DMS153 treated with DMSO at 0.1 percent for 48 hours (cell line): ENCODE measurements at regions not wholly inside any gene's neighbourhood (a gene's known extent, or its start where the extent isn't known, plus 50 kb on each side); places are given as distances from the start of the nearest gene placed in this dataset.
"Not testable (repeated sequence)": the region's sequence is repeated elsewhere in the genome, so short reads cannot be mapped to it uniquely, and the experiment has no call there.

Experiments
- DNase-seq: peaks from one replicate; lab custom pipeline; 2025; ENCODE audit not compliant: unreplicated experiment; lab: John Stamatoyannopoulos, UW

- no peak for DNase-seq
Measured at GRCh38 chr6:3529232-3529631, 72.4 kb upstream of the SLC22A23 start.

DNA sequence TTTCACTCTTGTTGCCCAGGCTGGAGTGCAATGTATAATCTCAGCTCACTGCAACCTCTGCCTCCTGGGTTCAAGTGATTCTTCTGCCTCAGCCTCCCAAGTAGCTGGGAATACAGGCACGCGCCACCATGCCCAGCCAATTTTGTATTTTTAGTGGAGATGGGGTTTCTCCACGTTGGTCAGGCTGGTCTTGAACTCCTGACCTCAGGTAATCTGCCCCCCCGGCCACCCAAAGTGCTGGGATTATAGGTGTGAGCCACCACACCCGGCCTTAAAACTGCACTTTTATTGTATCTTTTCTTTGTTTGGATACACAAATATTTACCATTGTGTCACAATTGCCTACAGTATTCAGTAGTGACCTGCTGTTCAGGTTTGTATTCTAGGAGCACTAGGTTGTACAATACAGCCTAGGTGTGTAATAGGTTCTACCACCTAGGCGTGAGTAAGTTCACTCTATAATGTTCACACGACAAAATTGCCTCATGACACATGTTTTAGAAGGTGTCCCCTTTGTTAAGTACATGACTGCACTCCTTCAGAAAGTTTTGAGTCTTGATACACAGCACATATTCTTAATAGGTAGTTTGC, 71.3 kb upstream of the SLC22A23 start:
- DNase-seq = not testable (repeated sequence)

DNA sequence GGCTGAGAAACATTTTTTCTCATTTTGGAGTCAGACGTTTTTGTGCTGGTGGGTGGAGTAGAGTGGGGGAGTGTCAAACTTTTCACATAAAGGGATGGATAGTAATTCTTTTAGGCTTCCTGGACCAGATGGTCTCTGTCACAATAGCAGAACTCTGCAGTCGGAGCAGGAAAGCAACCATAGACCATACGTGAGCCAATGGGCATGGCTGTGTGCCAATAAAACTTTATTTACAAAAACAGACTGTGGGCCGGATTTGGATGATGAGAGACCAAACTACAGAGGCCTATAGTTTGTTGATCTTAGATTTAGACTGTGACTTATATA, 70.8 kb upstream of the SLC22A23 start:
- no peak for DNase-seq

- no peak for DNase-seq
Measured at GRCh38 chr6:3526962-3527650, 70.3 kb upstream of the SLC22A23 start.

- DNase-seq = no peak
Measured at GRCh38 chr6:3525915-3526314, 69.1 kb upstream of the SLC22A23 start.

DNA sequence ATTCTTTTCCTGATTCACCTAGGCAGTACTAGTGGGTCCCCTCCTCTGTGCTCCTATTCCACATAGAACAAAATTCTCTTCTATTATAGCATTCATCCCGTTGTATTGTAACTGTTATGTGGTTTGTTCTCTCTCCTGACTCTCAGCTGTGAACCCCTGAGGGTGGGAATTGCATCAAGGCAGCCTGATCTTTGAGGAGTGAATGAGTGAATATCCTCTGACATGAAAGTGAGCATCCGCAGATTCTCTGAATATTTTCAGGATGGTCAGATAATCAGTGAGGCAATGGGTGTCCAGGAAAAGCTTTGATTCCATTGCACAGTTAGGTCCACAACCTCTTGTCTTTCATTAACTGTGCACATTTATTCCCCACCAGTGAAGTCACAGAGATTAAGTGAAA, 67.6 kb upstream of the SLC22A23 start:
- no peak for DNase-seq

- DNase-seq = no peak
Measured at GRCh38 chr6:3523966-3524365, 67.1 kb upstream of the SLC22A23 start.

DNA sequence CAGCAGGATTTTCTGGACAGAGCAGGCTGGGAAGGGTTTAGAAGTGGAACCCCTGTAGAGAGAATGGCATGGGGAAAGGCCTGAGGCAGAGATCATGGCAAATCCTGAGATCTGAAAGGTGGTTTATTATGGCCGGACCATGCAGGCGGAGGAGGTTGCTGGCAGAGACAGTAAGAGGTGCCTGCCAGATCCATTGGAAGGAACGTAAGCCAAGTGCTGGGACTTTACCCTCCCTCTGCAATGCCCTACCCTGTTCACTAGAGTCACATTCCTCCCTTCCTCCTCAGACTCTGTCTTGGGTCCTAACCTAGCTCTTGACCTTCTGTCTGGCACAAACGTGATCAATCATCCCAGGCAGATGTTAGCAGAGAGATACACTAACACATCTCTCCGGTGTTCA, 66.4 kb upstream of the SLC22A23 start:
- no peak for DNase-seq

DNA sequence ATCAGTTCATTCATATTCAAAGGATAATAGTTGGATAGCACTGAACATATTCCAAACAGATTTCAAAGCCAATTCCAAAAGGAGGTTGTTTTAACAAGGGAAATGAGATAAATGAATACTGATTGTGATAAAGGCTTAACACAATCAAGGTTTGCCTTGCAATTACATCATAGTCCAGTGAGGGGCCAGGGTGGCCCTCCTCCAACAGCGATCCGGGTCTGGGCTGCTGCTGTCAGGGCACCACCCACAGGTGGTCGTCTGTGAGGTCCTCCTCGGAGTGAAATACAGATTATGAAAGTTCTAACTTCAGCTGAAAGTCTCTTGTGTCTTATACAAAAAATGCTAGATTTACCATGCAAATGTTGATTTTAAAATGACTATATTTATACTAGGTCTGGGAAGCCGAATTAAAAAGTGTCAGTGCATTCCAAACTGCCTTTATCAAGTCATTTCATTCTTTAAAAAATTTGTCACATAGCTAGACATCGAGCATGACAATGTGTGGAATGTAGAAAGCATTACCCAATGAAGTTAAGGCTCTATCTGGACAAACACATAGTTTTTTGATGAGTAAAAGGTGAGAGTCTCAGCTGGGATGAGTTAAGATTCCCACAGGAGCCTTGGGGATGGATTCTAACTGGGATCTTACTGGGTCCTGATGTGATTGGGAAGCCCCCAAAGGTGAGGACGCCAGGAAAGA, 65.9 kb upstream of the SLC22A23 start:
- DNase-seq = no peak

GRCh38 chr6:3520281-3521230, 63.7 kb upstream of the SLC22A23 start:
- no peak for DNase-seq

GRCh38 chr6:3518356-3519190, 61.7 kb upstream of the SLC22A23 start:
- DNase-seq = no peak

GRCh38 chr6:3517350-3517749, 60.5 kb upstream of the SLC22A23 start:
- no peak for DNase-seq

- DNase-seq = no peak
Measured at GRCh38 chr6:3516092-3516491, 59.2 kb upstream of the SLC22A23 start.

DNA sequence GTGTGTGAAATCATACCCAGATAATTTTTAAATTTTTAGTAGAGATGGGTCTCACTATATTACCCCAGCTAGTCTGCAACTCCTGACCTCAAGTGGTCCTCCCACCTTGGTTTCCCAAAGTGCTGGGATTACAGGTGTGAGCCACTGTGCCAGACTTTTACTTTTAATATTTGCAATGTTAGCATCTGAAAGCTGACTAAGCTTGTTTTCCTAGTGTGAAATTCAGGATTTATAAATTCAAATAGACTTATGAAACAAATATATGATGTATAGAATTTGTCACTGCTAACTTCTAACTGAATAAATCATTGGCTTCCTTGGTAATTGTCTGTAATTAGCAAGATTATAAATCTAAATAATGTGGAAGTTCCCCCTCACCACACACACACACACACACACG, 58.8 kb upstream of the SLC22A23 start:
- DNase-seq = no peak

- DNase-seq = no peak
Measured at GRCh38 chr6:3513416-3513815, 56.6 kb upstream of the SLC22A23 start.

DNA sequence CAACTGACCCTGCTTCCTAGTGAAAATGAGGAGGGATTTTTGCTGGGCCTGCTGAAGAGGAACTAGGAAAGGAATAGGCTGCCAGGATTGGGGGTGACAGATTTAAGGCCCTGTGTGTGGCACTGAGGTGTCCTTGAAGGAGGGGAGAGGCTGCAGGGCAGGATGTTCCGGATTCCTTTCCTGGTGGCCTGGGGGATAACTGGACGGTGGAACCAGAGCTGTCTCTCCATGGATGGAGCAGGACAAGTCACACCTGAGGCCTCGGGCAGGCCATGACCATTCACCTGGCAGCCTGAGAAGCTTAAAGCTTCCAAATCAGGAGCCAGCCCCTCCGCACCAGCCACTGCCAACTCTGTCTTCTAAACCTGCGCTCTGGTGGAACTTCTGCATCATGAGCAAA, 56.0 kb upstream of the SLC22A23 start:
- DNase-seq = no peak

DNA sequence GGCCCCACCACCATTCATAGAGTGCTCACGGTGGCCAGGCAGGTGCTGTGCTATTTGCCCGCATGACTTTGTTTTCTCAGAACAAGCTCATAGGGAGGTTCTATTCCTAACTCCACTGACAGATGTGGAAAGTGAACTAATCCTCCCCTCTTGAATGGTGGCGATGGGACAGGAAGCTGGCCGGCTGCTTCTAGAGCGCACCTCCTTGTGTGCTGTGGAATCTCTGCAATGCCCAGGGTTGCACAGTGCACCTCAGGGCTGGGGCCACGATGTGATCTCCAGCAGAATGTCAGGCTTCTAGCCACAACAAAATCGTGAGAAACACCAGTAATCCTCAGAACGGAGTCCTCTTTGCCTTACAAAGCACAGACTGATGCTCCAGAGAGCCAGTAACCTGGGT, 53.8 kb upstream of the SLC22A23 start:
- DNase-seq = no peak

DNA sequence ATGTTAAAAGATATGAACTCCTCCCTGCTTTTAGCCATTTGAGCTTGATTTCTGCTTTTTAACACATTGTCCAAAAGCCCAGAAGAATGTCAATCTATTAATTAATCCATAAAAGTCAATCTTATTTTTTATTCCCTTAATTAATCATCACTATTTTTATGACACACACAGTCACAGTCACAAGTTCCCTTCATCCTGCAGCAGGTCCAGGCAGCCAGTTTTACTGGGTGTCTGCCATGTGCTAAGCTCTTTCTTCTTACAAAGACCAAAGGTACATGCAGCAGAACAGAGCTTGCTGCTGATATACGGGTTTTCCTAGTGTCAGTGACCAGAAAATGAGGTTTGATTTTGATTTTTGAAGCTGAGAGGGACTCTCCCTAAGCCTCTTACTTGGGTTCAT, 53.3 kb upstream of the SLC22A23 start:
- DNase-seq = no peak

GRCh38 chr6:3509336-3509735, 52.5 kb upstream of the SLC22A23 start:
- DNase-seq = no peak

DNA sequence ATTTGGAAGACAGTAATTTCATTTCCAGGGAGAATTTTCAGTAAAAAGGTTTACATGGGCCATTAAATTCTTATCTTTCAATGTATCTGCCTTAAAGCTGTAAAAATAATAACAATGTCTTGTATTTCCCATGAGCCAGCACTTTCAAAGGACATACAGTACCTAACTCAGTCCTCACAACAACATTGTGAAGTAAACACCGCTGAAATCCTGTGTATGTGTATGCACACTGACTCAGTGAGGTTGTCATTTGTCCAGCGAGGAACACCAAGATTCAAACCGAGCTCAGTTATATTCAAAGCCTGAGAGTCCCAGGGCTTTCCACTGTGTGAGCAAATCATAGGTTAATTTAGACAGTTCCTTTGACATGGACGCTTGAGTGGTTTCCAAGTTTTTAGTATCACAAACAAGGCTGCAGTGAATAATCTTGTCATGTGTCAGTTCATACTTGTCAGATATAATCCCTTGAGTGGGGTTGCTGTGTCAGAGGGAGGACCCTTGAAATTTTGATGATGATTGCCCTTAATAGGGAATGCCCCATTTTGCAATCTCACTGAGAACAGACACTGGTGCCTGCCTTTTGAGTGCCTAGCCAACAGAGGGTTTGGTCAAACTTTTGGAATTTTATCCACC, 50.0 kb upstream of the SLC22A23 start:
- no peak for DNase-seq
